NOMO-1 (cell line): ENCODE measurements at regions not wholly inside any gene's neighbourhood (a gene's known extent, or its start where the extent isn't known, plus 50 kb on each side); places are given as distances from the start of the nearest gene placed in this dataset.
A peak's percentile ranks its signal among the peaks of the same experiment; 100 is the strongest.
"Not testable (repeated sequence)": the region's sequence is repeated elsewhere in the genome, so short reads cannot be mapped to it uniquely, and the experiment has no call there.

Experiments used
- DNase-seq, 2 experiments: peaks; one replicate each; lab custom pipeline; 2025; ENCODE audit not compliant: unreplicated experiment in 2 of 2; lab: John Stamatoyannopoulos, UW

DNA sequence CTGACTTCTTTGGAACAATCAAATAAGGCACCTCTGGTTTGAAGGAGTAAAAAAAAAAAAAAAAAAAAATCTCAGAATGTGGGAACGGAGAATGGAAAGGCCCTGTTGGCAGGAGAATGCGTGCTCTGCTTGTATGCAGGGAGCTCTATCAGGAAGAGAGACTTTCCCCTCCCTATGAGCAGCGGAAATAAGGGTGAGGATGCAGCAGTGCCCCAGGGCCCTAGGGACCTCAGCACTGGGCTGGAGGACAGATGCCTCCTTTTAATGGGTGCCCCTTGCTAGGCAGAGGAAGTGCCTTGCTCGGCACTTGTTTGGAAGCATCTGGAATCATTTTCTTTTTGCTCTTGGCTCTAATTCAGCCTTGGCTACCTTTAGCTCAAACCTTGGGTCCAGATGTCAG, 283.4 kb upstream of the NBPF12 start:
- DNase-seq, result not testable (repeated sequence)

DNA sequence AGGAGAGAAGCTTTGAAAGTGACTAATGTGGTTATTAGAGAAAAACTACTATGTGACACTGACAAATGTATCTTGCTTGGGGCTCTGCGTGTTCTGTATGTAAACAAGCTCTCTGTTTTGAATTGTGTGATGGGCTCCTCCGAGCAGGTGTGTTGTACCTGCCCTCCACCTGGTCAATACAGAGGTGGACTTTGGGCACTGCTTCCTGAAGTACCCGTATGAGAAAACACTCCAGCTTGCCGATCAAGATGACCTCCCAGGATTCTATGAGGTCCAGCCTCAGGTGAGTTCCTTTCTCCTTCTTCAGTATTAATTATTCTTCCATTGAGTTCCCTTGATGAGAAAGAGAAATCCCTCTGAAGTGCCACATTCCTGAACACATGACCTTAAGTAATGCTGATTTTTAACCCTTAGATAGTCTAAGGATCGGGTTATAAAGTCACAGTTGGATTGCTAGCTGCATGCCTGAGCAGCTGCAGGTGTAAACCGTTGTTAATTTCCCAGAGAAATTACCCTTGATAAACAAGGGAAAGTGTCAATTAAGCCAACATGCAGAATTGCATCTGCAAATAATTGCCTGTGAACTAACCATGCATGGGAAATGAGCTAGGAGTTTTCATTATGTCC, 292.0 kb upstream of the NBPF12 start:
- DNase-seq, result not testable (repeated sequence)

DNA sequence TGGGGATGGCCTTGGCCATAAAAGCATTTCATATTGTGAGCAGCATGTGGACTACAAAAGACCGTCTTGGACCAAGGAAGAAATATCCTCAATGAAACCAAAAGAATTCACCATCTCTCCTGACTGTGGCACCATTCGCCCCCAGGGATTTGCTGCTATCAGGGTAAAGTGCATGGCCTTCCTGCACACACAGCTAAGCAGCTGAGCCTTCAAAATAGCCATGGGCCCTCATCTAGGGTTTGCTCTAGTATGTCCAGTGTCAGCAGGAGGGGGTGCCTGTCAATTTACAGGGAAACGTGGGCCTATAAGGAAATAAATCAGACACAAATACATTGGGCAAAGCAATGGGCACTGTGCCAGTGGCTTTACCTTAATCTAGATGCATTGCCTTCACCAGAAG, 296.6 kb upstream of the NBPF12 start:
- not testable (repeated sequence) for DNase-seq

DNA sequence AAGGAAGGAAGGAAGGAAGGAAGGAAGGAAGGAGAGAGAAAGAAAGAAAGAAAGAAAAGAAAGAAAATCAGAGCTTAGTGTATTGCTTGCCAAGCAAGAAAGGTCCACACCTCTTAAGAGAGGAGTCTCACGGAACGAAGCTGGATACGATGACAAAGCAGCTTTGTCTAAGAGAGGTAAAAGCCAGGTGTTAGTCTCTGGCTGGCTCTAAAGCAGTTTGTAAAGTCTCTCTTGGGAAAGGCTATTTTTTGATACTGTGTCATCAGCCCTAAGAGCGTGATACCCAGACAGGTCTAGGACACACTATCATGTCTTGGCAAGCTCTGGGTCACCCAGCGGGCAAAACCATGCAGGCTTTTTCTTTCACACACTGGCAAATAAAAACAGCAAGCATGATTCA, 297.5 kb upstream of the NBPF12 start:
- not testable (repeated sequence) for DNase-seq

DNA sequence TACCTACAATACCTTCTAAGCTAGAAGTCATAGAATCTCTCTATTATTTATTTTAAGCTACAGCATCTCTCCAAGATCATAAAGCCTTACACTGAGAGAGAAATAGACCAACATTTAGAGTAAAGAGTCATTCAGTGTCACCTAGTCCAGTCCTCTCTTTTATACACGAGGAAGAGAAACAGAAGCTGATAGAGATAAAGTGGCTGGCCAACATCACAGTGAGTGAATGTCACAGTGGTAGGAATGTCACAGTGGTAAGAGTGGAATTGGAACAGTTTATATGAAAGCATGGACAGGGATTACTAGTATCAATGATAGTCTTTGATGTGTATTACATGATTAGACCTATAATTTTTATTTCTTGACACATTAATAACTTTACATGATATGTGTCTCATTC, 307.8 kb upstream of the NBPF12 start:
- DNase-seq, result not testable (repeated sequence)

DNA sequence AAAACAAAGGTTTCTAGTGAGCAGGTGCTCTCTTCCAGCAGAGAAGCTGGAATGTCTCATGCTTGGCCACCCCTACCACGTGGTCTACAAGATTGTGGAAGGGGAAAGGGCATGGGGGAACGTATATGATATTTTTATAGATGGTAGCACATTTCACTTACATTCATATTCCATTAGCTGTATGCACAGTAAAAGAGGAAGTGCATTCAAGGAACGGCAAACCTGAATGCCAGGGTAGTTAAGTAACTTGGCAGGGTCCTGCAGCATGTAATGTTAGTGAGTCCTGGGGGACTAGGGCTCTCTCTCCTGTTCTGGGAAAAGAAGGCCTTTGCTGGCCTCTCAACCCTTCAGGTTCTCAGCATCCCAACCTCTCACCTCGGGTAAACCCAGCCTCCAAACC, 319.5 kb upstream of the NBPF12 start:
- peak in 1 of 2 experiments; percentile 37 for DNase-seq

DNA sequence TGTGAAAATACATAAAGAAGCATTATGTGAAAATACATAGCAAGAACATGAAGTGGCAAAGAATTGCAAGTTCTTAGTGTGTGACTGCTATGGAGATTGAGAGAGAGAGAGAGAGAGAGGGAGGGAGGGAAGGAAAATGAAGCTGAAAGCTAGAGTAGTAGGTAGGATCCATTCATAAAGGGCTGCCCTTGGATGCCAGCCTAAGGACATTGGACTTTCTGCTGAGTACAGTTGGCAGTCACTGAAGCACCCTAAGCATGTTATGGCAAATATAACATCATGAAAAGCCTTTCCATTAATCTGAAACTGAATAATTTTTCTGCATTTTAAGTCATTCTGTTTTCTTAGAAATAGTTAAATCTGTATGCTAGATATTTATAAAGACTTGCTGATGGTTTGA, 333.4 kb upstream of the NBPF12 start:
- DNase-seq, result not testable (repeated sequence)

DNA sequence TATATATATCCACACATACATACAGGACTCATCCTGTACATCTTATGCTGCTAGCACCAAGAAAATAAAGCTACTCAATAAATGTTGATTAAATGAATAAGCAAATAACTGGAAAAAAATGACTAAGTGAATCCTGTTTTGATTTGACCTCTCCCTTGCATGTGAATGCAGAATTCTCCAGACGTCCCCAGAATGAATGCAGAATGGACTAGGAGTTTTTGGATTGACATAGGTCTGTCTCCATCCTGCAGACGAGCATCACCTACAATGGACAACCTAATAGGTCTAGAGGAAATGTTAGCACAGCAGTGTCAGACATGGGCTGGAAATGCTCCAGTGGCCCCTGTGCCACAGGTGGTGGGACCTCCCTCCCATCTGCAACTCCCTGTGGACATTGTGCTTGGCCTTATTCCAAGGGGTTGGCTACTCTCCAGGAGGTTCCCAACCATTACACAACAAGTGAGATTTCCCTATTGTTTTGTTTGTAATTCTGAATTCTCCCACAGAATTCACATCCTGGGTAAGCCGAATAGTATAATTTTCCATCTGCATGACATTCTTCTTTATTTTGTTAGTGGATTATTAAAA, 337.3 kb upstream of the NBPF12 start:
- not testable (repeated sequence) for DNase-seq

DNA sequence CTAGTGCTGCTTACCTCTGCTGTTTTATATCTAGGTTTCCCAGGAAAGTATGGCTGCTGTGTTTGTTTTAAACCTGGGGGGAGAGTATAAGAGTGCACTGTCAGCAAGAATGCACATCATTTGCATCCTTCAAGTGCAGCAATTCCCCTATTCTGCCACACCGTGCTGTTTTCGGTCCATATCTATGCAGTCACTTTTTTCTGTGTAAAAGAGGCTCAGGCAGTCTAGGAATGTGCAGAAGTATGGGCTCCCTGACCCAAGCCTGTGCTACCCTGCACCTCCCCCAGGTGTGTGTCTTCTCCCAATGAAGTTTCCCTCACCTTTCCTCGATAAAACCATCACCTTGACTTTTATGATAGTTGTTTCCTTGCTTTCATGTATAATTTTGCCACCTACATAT, 338.2 kb upstream of the NBPF12 start:
- DNase-seq, result not testable (repeated sequence)

DNA sequence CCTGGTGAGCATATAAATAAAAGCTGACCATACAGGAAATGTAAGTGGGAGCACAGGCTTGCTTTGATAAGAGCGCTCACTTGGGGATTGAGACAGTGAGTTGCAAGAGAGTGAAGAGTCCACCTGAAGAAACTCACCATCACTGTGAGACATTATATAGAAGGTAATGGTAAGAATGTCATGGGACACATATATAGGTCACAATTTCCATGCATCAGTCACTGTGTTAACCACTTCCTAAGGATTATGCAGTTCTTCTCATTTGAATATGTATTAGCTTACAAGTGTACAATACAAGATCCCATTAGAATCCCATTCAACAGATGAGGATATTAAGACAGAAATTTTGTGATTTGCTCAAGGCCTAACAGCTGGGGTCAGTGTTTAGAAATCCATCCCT, 352.4 kb upstream of the NOTCH2NLA start:
- not testable (repeated sequence) for DNase-seq

DNA sequence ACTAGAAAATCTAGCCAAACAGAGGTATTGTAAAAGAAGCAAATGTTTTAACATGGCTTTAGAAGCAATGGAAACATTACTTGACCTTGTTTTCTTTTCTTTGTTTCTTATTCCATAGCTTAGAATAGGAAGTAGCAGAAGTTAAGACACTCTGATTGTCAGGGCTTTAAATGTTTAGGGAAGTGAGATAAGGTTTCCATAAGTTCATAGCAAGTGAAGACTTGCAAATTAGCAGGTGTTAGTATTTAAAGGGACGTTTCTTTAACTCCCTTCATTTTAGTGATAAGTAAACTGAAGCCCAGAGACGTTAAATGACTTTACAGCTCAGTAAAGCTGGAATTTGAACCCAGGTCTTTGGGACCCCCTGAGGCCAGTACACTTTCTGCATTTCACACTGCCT, 338.7 kb upstream of the NOTCH2NLA start:
- DNase-seq, result not testable (repeated sequence)

DNA sequence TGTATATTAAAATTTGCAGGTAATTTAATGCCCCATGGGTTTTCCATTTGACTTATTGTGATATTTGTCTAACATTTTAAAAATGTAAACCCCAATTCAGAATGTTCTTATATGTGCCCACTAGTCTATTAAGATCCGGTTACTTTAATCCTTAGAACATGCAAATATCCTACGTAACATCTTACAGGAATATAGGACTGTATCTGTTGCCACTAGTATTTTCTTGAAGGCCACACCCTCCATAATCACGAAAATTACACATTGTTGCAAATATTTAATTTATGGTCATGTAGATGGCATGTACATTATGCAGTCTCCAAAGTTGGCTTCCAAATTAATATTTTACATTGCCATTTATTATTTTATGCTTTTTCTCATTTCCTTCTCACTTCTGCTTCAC, 329.2 kb upstream of the NOTCH2NLA start:
- DNase-seq, result not testable (repeated sequence)

DNA sequence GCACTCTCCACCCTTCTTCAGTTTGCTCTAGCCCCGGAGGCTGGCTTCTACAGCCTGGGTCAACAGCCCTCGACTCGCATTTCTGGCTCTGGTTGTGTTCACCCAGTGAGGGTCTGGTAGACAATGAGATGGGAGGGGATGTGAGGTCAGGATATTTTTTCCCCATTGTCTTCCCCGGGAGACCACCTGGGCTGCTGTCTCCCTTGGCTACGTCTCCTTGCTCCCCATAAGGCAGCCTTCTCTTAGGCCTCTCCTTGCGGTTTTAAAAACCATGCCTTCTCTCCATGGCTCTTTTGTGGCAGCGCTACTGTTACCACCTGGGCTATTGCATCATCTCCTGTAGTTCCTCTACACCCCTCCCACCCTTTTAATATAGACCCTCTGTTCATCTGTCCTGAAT, 327.6 kb upstream of the NOTCH2NLA start:
- not testable (repeated sequence) for DNase-seq

DNA sequence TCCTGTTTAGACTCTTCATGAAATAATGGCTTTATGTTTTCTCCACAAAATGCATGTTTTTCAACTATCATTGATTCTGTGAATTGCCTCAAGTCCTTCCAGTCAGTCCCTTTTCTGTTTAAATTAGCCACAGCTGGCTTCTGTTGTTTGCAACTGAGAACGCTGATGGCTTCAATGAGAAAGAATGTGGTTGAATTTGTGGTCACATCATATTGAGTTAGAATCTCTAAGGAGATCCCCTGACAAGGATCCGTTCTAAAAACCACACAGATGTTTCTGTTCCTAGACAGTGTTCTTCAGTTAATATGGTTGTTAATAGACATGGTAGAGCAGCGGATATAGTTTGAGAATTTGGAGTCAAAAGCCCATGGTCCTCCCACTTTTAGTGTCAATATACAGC, 323.6 kb upstream of the NOTCH2NLA start:
- DNase-seq, result not testable (repeated sequence)

DNA sequence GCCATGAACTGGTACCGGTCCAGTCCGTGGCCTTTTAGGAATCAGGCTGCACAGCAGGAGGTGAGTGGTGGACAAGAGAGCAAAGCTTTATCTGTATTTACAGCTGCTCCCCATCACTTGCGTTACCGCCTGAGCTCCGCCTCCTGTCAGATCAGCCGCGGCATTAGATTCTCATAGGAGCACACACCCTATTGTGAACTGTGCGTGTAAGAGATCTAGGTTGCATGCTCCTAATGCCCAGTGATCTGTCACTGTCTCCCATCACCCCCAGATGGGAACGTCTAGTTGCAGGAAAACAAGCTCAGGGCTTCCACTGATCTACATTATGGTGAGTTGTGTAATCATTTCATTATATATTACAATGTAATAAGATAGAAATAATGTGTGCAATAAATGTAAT, 319.9 kb upstream of the NOTCH2NLA start:
- DNase-seq, result not testable (repeated sequence)

DNA sequence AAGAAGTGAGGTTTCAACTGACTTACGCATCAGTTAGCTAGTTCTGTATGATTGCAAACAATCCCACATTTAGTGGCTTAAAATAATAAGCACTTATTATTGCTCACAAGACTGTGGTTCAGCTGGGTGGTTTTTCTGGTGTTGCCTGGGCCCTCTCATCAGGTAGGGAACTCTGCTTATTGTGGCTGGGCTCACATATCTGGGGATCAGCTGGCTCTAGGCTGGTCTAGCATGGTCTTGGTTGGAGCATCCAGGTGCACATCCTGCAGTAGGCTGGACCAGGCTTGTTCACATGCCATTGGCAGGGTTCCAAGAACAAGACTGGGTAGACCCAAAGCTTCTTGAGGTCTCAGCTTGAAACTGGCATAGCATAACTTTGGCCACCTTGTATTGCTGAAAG, 317.4 kb upstream of the NOTCH2NLA start:
- DNase-seq, result not testable (repeated sequence)

DNA sequence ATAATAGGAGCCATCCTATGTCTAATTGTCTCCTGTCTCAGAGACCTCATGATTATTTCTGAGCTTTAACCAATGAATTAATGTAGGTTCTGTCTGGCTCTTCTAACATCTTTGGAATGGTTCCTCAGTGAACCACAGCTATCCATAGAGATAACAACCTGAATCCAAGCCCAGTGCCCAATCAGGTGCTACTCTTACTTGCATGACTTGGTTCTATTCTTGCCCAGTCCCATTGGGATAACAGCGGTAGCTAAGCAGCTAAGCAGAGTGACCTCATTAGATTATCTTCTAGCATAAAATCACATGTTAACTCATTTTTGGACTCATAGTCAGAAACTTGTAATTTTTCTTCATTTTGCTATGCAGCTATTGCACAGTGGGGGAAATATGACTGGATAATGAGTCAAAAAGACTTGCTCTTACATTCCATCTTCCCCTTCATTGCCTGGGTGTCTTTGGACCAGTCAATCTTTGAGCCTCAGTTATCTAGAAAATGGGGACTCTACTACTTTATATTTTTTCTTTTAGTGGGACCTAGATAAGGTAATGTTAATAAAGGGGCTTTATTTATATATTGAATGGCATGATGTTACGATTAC, 309.1 kb upstream of the NOTCH2NLA start:
- not testable (repeated sequence) for DNase-seq

DNA sequence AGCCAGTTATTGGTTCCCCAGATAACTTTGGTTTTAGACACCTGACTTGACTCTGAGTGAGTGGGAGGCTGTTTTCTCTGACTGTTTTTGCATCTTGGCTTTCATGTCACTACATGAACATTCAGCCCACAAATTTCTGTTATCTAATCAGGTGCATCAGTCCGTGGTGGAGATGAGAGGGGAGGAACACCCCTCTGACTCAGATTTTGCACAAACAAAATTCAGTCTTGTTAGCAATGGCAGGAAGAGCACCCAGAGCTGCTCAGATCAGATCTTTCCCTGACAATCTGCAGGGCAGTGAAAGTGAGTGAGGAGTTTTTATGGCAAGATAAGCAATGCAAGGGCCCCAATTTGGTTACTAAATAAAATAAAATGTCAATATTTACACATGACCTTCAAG, 307.2 kb upstream of the NOTCH2NLA start:
- DNase-seq, result not testable (repeated sequence)

DNA sequence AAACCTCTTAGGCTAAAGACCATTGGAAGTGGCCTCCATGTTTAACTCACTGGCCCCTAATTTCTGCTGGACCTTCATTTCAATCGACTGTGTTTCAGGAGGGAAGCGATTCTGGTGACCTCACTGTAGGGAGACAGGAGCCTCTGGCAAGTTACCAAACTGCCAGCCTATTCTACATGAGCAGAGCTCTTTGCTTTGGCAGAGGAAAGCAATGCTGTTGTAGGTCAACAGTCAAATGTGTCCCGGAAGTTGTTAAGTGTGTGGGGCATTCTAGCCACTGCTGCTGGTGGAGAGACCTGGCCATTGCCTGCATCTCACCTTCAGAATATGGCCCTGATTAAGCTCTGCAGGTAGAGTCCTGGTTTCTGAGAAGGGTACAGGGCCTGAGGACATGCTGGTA, 306.8 kb upstream of the NOTCH2NLA start:
- DNase-seq, result not testable (repeated sequence)

DNA sequence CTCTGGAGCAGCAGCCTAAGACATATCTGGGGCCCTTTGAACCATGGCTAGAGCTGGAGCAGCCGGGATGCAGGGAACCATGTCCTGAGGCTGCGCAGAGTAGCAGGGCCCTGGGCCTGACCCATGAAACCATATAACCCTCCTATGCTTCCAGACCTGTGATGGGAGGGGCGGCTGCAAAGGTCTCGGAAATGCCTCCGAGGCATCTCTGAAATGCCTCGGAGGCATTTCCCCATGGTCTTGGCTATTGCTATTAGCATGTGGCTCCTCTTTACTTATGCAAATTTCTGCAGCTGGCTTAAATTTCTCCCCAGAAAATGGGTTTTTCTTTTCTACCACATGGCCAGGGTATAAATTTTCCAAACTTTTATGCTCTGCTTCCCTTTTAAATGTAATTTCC, 302.1 kb upstream of the NOTCH2NLA start:
- not testable (repeated sequence) for DNase-seq

DNA sequence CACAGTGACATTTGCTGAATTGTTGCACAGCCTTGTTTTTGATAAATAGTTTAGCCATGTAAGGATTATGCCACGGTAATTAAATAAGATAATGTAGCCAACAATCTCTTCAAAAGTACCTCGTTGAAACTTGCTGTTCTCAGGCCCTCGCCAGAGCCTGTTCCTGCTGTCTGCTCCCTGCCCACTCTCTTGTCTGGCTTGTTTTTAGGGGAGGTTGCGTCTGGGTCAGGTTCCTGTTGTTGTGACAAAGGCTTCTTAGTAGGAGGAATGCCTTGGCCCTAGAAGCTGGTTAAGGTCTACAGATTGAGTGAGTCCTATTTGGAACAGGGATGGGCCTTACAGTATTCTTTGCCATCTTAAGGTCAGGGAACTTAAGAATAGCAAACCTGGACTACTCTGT, 294.0 kb upstream of the NOTCH2NLA start:
- not testable (repeated sequence) for DNase-seq

DNA sequence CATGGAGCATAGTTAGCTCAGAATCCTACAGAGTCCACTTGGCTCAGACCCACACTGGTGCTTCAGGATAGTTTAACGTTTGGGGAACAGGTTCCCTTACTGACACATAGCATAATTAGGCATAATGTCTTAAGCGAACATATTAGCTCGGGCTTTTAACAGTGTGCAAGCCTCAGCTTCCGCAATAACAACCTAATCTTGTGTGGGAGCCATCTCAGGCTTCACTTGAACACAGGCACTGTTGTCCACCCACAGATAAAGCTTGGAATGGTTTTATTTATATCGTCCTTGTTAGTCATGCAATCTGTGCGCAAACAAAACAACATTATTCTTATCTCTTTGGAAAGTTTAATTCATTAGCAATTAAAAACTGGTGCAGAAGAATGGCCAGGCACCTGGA, 293.5 kb upstream of the NOTCH2NLA start:
- DNase-seq, result not testable (repeated sequence)
